HG02588 (cell line): ENCODE measurements at regions not wholly inside any gene's neighbourhood (a gene's known extent, or its start where the extent isn't known, plus 50 kb on each side); places are given as distances from the start of the nearest gene placed in this dataset.

Source experiments
- ATAC-seq: cut with Tn5 transposase; IDR thresholded peaks from one replicate; pipeline ENCODE4 v1.9.1; 2021; ENCODE audit warnings: mild to moderate bottlenecking, moderate library complexity; ENCODE audit not compliant: unreplicated experiment

DNA sequence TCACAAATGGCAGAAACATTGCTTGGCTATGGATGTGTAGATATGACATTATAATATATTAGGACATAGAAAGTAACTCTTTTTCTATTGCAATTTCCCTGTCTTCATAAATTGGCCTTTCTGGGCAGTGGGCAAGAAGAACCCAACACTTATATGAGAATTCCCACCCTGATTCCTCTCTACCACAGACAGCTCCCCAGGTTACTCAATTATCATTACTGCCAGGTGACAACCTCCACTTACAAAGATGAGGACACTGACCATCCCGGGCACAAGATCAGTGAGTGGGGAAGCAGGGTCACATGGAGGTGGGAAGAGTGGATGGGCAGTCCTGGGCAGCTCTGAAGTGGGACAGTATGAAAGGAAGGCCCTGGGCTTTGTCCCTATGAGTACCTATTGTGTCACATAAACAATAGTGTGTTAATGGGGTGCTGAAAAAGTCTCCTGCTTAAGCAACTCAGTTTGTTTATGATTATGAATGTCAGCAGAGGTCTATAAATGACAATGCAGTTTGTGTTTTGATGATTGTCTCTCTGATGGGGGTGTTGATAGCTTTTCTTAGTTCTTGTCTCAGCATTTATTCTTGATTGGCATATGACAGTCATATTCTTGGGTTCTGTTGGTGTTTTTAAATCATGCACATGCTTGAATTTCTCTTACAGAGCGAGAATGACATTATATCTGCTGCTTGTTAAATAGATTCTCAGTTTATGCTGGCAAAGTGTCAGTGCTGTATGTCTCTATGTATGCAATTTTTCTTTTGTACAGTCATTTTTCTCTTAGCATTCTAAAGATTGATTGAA lies 99.9 kb downstream of the SLIT2 start:
- no peak for ATAC-seq

DNA sequence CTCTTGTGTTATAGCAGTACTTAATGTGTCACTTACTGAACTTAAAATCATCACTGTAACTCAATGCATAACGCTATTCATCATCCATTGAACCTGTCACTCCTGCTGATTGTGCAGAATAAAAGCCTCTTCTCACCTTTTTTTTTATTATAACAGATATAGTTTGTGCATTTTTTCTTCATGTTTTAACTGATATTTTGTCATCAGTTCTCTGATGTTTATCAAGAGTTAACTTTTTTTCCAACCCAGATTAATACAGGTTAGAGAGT lies 100.4 kb downstream of the SLIT2 start:
- ATAC-seq, result no peak

DNA sequence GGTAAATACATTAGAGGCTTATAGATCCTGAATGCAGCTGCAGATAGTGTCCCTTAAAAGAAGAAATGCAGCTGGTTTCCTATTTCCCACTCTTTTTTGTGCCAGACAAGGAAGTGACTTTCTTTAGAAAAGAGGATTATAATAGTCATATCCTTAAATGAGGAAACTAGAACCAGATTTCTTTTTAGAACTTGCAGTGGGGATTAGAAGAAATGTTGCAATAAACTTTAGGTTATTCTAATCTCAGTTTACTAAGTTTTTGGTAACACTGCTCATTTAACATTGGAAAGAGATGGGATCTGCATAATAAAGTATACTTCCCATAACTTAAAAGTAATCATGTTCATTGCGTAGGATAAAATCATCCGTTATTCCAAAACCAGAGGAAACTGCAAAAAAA lies 101.9 kb downstream of the SLIT2 start:
- ATAC-seq, result no peak

GRCh38 chr4:20354120-20354519 lies 102.4 kb downstream of the SLIT2 start:
- no peak for ATAC-seq

GRCh38 chr4:20356565-20356964 lies 104.9 kb downstream of the SLIT2 start:
- no peak for ATAC-seq

GRCh38 chr4:20358110-20358509 lies 106.4 kb downstream of the SLIT2 start:
- ATAC-seq, result no peak

DNA sequence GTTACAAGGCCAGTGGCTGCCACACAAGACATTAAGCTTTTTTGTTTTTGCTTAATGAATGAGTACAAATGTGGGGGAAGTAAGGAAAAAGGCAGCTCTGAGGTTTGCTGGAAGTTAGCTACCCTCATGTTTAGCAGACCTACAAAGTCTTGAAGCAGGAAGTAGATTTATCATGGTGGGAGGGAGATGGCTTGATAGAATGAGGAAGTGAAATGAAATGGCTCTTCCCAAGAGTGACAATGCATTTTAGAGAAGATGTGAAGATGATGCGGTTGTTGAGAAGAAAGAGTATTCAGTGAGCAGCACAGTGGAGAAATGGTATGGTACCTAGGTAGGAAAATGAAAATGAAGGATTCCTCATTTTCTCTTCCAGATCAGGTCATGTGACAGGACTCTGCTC lies 108.0 kb downstream of the SLIT2 start:
- no peak for ATAC-seq

DNA sequence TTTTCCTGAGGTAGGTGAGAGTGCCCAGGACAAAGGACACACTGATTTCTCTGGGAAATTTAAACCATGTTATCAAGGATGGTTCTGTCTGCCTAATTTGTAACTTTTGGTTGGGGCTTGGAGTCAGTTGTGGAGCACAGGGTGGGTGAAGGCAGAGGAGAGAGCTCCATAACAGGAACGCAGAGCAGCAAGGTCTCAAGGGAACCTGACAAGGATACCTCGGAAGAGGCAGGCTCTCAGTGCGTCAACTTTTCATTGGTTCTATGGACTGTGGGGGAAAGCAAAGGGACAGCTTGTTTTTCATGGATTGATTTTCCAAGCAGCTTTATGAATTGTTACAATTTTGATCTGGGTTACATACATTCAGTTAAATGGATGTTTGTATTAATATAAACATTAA lies 110.4 kb downstream of the SLIT2 start:
- ATAC-seq, result no peak

DNA sequence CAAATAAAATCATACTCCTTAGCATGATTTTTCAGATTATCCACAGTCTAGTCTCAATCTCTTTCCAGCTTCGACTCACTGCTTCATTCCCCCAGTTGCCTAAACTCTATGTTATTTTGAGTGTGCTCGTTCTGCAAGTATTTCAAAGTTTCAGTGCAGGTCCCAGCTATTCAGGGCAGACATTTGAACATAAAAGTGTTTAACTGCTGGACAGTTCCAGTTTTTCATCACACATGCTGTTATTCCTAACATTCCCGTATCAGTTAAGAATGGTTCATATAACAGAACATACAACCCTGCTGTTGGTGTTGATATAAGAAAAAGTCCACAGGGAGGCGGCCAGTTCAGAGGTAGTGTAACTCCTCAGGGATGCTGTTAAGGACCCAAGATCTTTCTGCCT lies 113.3 kb downstream of the SLIT2 start:
- no peak for ATAC-seq

DNA sequence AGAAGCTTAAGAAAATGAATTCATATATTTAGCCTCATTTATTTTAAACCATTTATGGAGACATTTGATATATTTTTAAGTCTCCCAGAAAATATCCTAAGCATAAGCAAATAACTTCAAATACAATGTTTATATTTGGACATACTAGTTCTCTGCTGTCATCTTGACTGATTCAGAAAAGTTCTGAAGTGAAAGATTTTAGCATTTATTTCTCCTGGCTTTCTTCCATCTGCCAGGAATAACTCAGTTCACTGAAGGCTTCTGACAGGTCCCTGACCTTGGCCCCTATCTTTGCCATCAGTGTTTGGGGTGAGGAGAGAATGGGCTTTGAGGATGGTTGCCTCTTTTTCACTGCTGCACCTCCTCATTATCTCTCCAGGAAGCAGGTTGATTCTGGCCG lies 115.7 kb downstream of the SLIT2 start:
- ATAC-seq, result no peak

GRCh38 chr4:20368926-20369325 lies 117.2 kb downstream of the SLIT2 start:
- no peak for ATAC-seq

- ATAC-seq, result no peak
These were observed 118.6 kb downstream of the SLIT2 start for GRCh38 chr4:20370274-20370673.

DNA sequence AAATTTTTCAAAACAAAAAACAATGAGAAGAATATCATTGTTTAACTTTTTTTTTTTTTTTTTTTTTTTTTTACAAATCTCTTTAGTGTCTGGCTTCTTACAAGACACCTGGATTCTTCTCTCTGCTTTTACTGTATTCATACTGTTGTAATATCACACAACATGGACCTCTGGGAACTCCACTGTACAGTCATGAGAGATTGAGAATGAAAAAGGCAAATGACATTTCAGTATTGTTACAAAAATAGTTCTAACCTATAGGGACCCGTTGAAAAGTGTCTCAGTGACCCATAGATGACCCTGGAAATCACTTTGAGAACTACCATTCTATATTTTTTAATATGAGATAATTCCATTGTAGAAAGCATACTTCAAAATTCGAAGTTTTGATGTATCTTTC lies 124.4 kb downstream of the SLIT2 start:
- ATAC-seq, result no peak

DNA sequence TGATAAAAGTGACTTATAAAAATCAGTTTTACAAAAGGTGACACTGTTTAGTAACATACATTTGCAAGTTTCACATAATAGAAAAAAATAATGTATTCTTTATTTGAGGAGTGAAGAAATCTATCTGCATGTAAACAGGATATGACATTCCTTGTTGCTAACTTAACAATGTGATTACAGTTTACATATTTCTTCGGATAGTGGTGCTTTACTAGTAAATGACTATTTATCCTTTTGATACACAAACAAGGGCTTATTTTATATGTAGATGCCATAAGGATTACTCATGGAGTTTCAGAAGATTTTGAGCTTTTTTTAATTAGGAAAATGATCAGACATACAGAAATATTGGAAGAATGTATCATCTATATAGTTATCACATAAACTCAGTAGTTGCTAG lies 126.5 kb downstream of the SLIT2 start:
- ATAC-seq, result no peak

DNA sequence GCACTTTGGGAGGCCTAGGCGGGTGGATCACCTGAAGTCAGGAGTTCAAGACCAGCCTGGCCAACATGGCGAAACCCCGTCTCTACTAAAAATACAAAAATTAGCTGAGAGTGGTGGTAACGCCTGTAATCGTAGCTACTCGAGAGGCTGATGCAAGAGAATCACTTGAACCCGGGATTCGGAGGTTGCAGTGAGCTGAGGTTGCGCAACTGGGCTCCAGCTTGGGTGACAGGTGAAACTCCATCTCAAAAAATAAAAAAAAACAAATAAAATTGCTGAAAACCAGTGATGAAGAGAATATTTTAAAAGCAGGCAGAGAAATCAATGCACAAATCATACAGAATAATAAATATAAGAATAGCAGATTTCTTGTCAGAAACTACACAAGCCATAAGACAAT lies 129.3 kb downstream of the SLIT2 start:
- ATAC-seq, result no peak

GRCh38 chr4:20383283-20383682 lies 131.6 kb downstream of the SLIT2 start:
- no peak for ATAC-seq

DNA sequence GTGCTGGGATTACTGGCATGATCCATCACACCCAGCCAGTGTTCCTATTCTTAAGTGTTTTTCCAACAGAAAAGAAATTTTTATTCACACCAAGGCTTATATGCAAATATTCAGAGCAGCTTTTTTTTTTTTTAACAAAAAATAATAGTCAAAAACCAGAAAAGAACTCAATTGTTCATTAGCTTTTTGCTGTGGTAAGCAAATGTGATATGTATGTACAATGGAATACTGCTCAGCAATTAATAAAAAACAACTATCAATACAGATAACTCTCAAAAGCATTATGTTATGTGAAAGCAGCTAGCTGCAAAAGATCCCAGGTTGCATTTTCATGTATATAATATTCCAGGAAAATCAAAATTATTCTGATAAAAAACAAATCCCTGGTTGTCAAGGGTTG lies 132.3 kb downstream of the SLIT2 start:
- no peak for ATAC-seq

DNA sequence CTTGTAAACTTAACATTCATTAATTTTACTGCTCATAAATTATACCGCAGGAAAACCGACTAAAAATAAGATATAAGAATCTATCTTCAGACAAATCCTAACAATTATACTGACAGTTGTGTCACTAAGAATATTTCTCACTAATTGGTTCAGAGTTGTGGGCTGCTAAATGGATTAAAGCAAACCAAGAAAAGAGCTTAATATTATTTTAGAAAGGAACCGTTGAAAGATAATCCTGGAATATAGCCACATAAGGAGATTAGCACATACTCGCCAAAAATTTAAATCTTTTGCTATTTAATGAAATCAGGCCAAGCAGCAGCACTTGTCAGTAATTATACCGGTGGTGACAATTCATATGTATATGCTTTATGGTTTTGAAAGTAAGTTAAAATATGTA lies 132.8 kb downstream of the SLIT2 start:
- no peak for ATAC-seq

DNA sequence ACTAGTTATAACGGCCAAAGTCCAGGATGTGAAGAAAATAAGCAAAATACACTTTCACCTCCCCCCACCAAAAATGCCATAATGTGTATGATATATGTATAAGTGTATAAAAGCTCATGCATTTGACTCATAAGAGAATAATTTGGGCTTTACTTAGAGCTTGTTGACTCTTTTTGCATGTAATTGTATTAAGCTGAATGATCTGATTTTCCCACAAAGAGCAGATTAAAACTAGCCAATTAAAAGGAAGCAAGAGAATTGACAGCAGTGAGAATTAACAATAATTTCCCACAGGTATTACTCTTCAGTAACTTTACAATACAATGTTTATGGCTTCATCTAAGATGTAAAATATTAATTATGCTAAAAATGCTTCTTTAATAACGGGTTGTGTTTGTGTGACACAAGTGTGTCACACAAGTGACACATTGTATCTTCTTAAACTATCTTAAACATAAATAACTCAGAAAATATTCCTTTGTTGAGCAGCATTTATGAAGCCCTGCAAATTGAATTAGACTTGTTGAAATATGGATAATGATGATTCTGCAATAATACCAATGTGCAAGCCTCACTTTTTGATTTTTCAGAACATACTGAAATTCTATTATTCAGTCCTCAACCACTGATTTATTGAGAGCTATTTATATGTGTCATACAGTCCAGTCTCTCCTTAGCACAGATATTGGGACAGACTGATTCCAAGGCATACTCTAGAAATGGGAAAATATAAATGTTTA lies 134.5 kb downstream of the SLIT2 start:
- no peak for ATAC-seq

DNA sequence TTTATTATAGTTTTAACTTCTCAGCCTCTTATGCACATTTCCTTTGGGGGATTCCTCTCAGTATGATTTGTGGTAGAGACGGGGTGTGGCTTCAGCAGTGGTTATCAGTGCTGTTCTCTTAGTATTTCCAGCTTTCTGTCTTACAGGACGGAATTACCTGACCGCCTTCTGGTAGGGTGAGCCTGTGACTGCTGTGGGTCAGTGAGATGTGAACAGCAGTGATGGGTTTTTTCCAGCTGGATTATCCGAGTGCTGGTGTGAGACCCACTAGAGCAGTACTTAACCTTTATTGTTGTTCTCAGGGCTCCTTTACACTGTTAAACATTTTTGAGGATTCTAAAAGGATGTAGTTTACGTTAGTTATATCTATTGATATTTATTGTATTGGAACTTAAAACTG lies 135.2 kb downstream of the SLIT2 start:
- no peak for ATAC-seq

- no peak for ATAC-seq
These were observed 139.5 kb downstream of the SLIT2 start for GRCh38 chr4:20391198-20391597.

- ATAC-seq, result no peak
These were observed 140.2 kb downstream of the SLIT2 start for GRCh38 chr4:20391912-20392311.
